GM12874 (cell line): ENCODE measurements at regions not wholly inside any gene's neighbourhood (a gene's known extent, or its start where the extent isn't known, plus 50 kb on each side); places are given as distances from the start of the nearest gene placed in this dataset.

Experiments
- TF ChIP-seq, protein P1 (sequence below): IDR thresholded peaks from 2 replicates; pipeline ENCODE4 v1.5.1; 2011; ENCODE audit warnings: low read depth, mild to moderate bottlenecking, control low read depth, low read length, moderate library complexity; ENCODE audit not compliant: insufficient read depth

DNA sequence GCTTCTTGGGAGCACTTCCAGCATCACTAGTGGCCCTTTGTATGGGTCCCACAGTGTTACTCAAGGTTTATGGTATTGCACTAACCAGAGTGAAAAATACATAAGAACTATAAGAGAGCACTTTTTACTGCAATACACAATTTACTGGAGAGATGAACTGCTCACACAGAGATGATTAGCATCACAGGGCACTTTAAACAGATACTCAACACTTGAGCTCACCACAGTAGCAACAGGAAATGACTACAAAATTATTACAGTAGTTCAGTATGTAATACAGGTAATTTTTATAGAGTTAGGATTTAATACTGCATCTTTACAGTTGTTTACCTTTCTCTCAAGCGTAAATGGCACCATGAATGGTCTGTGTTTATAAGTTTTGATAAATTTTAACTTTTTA lies 68.2 kb upstream of the CDK1 start:
- TF ChIP-seq, protein P1, sequence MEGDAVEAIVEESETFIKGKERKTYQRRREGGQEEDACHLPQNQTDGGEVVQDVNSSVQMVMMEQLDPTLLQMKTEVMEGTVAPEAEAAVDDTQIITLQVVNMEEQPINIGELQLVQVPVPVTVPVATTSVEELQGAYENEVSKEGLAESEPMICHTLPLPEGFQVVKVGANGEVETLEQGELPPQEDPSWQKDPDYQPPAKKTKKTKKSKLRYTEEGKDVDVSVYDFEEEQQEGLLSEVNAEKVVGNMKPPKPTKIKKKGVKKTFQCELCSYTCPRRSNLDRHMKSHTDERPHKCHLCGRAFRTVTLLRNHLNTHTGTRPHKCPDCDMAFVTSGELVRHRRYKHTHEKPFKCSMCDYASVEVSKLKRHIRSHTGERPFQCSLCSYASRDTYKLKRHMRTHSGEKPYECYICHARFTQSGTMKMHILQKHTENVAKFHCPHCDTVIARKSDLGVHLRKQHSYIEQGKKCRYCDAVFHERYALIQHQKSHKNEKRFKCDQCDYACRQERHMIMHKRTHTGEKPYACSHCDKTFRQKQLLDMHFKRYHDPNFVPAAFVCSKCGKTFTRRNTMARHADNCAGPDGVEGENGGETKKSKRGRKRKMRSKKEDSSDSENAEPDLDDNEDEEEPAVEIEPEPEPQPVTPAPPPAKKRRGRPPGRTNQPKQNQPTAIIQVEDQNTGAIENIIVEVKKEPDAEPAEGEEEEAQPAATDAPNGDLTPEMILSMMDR, result no peak

DNA sequence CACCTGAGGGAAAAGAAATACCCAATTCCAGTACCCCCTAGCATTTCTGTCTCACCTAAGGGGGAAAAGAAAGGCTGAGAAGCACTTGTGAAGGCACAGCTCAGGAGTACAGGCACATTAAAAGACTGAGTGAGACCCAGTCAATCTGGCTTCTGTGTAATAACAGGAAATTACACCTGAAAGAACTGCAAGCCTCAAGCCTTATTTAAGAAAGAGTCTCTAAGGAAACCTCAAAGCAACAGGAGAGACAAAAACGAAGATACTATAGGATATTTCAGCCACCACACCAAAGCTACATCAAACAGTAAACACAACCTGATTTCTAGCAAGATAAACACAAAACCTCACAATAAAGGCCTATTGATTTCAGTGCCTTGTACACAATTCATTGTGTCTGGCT lies 69.6 kb upstream of the CDK1 start:
- TF ChIP-seq, protein P1, result no peak

DNA sequence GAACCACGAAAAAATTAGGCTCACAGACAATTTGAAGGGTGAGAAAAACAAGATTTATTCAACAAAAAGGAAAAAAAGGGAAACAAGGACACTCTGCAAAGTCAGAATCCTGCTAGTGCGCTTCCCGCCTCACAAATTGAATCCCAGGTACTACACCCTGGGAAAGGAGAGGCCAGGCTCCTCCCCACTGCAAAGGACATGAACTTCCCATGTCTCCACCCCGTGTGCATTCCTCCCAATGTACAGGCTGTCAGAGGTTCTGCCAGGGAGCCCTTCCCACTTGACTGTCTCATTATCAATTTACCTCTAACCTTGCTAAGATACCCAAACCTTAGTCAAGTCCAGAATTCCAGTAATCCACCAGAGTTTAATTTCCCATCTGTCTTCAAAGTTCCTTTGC lies 70.4 kb upstream of the CDK1 start:
- TF ChIP-seq, protein P1, result no peak

DNA sequence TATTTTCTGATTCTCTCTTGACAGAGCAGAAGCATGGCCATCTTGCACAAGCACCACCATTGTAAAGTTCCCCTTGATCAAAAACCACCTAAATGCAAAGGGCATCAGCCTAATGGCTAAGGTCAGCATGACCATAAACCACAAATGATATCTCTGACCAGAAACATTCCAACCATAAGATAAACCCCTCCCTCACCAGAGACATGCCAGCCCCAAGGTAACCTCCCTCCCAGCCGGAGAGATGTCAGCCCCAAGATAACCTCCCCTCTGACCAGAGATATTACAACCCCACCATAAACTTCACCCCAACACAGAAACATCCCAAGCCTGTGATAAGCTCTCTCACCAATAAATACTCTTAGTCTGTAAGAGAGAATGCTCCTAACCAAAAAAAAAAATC lies 72.1 kb upstream of the CDK1 start:
- TF ChIP-seq, protein P1, result no peak

DNA sequence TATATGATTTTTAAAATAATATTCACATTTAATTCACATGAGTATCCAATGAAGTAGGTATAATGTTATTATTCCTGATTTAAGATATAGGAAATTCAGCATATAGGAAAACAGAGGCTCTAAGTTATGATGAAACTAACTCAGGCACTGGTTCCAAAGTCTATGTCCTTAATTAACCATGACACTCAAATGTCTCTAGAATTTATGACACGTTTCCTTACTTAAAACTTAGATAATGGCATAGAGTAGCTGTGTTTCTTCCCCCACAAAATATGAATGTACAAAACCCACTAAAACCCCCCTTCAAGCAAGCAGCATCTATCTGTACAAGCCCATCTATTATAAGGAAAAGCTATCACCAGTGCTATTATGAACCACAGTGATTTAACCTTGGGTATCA lies 72.9 kb upstream of the CDK1 start:
- TF ChIP-seq, protein P1, result no peak

DNA sequence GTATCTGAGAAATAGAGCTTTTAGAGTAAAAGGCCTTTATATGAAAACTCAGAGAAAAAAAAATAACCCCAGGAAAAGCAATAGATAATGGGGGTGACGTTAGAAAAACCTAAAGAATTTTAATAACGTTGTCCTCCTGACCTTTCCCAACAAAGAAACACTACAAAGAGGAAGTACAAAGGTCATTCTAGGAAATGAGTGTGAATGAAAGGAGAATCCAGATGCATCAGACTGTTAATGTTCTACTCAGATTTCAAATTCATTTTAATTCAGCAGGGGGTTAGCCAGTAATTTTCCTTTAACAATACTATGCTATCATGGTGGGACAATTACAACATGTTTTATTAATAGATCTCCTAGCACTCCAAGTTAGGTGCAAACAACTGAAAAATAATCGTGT lies 73.8 kb upstream of the CDK1 start:
- TF ChIP-seq, protein P1, result no peak

DNA sequence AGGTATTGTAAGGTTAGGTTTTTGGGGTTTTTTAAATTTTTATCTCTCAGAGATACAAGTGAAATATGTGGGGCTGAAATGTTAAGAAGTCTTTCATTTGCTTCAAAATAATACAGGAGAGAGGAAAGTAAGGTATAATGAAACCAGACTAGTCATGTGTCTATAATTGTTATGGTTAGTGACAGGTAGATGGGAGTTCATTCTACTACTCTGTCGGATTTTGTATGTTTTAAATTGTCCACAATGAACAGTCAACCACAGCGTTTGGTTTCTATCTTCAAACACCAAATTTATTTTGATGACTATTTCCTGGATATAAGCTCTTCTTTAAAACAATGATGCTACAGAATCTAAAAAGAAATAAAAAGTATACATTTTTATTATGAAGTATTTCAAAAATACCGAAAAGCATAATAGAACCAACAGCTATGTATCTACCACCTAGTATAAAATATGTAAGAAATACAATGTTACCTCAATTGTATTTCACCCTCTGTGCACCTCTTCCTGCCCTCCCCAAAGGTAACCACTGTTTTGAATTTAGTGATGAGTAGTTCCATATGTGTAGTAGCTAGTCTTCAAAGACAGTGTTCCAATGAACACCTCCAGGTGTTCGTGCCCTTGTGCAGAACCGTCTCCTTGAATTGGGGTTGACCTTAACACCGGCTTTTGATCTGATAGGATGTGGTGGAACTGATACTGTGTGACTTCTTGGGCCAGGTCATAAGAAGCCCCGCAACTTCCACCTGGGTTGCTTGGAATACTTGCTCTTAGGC lies 74.8 kb upstream of the CDK1 start:
- TF ChIP-seq, protein P1, result no peak

DNA sequence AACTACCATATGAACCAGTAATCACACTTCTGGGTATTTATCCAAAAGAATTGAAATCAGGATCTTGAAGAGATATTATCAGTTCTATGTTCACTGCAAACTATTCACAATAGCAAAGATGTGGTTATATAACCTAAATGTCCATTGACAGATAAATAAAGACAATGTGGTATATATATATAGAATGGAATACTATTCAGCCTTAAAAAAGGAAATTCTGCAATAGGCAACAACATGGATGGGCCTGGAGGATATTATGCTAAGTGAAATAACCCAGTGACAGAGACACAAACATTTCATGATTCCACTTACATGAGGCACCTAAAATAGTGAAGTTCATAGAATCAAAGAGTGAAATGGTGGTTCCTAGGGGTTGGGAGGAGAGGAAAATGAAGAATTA lies 90.6 kb upstream of the CDK1 start:
- TF ChIP-seq, protein P1, result no peak
